ENCODE measurements at regions not wholly inside any gene's neighbourhood (a gene's known extent, or its start where the extent isn't known, plus 50 kb on each side); places are given as distances from the start of the nearest gene placed in this dataset.

GRCh38 chr5:5983261-5983980 lies 394.9 kb downstream of the MED10 start:
- no peak for DNase-seq

DNA sequence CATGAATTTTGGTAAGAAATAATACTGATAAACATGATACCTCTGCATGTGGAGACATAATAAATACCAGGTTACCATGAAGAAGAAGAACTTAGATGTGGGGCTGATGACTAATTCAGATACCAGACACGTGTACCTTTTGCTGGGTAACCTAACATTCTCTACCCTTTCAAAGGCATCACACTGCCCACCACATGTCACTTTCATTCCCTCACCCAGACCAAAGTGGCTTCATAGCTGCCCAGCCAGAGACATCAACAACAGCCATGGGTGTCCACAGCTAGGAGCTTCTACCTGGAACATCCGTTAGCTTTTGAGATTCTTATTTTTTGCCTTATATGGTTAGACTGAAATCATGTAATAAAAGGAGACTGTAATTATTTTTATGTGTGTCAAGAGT lies 396.8 kb downstream of the MED10 start:
- DNase-seq: no peak

DNA sequence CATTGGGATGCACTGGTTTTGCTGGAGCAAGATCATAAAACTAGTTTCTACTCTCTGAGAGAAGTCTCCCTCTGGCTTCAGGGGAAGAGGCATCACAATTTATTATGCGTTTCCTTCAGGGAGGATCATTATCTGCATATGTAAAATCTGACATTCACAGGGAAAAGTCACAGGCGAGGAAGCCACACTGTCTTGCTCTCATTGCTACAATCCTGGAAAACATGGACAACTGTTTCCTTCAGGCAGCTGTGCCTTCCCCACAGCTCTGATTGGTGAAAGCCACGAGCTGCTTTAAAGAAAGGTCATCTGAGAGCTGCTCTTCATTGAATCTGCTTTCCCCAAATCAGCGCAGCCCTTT lies 397.8 kb downstream of the MED10 start:
- DNase-seq: no peak

DNA sequence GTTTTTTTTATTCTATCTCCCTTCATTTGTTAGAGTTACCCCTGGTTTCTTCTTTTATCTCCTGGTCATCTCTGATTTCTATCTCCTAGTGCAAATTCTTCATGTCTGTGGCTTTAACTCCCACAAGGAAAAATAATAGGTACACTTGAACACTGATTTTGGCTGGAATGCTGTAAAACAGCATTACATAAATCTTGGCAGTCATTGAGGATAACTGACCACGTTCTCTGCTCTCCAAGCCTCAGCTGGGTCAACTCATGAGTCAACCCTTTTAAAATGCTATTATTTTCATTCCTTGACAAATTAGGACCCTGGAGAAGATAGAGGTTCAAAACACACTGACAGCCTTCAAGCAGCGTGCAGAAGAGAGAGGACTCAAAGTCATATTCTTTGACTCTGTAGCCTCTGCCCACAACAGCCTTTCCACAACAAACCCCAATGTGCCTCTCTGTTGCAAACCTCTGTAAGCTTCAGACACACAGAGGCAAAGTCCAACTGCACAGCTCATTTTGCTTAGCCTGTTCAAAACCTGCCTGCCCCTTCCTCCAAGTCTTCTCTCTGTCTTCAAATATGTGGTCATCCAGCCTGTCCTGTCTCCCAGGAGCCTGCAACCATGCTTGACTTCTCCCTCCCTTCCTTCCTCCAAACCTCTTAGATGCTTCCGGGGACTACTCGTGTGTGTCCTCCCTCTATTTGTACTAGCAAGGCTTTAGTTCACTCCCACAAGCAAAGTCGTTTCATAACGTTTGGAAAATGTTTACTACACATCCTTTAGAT lies 398.4 kb downstream of the MED10 start:
- DNase-seq: no peak

DNA sequence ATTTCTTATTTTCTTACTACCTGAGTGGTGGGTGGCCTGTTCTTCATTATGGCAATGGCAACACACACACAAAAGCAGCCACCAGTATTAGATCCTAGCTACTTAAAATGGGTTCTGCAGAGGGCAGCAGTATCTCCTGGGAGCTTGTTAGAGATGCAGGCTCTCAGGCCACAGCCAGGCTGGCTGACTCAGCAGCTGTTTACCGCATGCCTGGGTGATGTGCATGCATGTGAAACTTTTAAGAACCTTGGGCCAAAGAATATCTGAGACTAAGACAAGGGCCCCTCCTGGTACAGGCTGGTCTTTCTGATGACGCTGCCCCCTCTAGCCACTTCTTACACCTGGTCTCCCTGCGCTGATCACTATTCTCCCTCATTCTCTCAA lies 399.0 kb downstream of the MED10 start:
- DNase-seq: no peak

DNA sequence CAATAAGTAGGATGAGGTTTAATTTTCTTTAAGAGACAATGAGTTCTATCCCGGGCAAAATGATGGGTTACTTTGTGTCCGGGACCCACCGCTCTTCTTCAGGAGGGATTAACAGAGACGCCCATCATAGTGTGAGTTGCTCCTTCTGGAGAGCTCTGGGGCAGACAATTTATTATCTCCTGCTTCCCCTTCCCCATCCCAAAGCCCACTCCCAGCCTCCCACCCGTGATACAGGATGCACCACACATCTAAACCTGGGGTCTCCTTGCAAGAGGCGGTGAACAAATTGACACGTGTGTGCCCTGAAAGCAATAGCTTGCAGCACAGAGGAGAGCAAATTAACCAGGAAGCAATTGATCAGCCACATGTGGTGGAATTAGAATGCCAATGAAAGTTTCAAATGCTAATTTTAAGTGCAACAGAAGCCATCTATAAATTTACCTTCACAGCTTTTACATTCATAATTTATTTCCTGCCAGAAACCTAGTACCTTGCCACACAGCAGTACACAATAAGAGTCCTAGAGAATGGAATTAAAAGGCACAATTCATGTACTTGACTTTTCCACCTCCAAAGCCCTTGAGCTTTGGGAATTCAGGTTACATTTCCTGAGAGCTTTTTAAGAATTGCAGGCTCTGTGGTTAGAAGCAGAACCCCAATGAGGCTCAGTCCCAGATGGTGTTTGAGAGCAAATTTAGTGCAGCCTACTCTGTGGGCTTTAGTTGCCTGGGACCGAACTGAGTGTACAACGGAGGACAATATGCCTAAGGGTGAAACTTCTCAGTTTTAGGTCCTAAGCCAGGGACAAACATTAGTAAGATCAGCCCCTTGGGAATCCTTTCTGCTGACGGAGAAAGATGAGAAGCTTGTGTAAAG lies 399.6 kb downstream of the MED10 start:
- no peak for DNase-seq

GRCh38 chr5:5971203-5971602 lies 407.1 kb downstream of the MED10 start:
- DNase-seq: no peak

DNA sequence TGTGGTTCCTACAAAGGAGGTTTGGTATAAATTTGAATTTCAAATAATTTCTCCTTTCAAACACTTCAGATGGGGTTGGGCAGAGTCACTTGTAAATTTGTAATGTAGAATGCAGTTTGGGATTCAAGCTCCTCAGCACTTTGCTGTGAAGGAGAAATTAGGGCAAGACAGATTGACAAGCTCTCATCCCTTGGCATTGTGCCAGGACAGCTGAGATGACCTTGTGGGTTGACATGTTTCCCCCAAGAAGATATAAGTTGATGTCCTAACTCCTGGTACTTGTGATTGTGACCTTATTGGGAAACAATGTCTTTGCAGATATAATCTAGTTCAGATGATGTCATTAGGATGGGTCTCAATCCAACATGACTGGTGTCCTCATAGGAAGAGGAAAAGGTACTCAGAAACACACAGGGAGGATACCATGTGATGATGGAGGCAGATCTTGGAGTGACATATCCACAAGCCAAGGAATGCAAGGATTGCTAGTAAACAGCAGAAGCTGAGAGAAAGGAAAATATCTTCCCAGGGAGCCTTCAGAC lies 408.3 kb downstream of the MED10 start:
- DNase-seq: no peak

DNA sequence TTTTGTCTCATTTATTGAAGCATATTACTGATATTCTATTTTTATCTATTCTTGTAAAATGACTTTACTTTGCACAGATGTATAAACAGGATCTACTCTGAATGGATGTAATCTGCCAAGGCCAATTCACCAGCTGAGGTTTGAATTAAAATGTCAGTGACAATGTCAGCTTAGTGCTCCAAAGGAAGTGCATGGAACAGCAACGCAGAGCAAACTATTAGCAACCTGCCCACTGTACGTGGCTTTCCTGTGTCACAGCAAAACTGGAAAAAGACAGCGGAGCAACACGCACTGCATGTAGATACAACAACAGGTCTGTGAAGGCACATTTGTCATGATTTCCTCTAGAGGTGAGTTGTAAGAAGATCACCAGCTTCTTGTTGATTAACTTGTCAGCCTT lies 409.4 kb downstream of the MED10 start:
- DNase-seq: no peak

GRCh38 chr5:5967944-5968343 lies 410.4 kb downstream of the MED10 start:
- DNase-seq: no peak

- DNase-seq: no peak
Observed at GRCh38 chr5:5967373-5967772, 411.0 kb downstream of the MED10 start.

- DNase-seq: no peak
Observed at GRCh38 chr5:5965132-5965531, 413.2 kb downstream of the MED10 start.

DNA sequence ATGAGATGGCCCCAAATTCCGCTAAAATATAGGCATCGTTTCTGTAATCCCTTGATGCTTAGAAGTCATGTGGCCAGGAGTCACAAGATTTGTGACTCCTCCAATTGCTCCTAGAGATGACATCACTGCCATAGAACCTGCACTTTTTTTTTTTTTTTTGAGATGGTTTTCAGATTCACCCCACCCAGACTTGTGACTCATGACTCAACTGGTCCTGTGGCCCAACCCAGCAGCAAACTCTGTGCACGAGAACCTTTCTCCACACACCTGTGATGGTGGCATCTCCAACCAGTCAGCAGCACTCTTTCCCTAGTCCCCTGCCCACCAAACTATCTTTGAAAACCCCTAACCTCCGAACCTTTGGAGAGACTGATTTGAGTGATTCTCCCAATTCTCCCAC lies 414.0 kb downstream of the MED10 start:
- DNase-seq: no peak

DNA sequence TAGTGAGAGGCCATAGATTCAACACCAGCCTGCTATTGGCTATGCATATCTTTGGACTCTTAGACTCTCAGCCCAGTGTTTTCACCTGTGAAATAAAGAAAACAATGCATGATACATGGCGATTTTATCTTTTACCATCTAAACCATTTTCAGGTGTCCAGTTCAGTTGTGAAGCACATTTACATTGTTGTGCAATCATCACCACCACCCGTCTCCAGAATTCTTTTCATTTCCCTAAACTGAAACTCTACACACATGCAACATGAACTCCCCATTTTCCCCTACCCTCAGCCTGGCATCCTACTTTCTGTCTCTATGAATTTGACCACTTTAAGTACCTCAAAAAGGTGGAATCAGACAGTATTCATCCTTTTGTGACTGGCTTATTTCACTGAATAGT lies 420.6 kb downstream of the MED10 start:
- DNase-seq: no peak

DNA sequence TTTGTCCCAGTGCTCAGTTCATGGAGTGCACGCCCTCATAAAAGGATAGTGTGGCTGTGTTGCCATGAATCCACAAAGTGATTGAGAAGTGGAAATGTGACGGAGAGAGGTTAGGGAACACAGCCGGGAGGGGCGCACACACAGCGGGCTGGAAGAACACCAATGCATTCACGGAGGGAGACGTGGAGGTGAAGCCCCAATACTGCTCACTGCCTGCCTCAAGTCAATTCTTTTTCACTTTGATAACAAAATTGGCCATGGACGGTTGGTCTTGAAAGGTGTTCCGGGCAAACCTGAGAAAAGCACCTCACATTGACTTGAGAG lies 424.1 kb downstream of the MED10 start:
- no peak for DNase-seq

- no peak for DNase-seq
Observed at GRCh38 chr5:5953584-5954274, 424.6 kb downstream of the MED10 start.

DNA sequence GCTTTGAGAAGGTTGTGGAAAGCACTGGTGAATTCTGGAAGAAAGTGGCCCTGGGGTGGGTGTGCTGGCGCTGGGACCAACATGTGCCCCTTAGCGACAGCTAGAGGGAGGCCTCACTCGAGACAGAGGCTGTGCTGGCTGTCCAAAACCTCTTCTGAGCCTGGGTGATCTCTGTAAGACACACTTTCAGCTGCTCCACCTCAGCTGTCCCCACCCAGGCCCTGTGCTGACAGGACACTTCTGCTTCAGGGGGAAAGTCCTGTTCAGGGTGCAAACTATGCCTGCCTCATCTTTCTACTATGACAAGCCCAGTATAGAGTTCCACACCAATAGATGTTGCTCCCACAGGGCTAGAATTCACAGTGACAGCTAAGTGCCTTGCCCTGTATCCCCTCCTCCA lies 426.4 kb downstream of the MED10 start:
- no peak for DNase-seq

- DNase-seq: no peak
Observed at GRCh38 chr5:5950658-5951057, 427.7 kb downstream of the MED10 start.

- no peak for DNase-seq
Observed at GRCh38 chr5:5941486-5941885, 436.9 kb downstream of the MED10 start.

- DNase-seq: no peak
Observed at GRCh38 chr5:5939759-5940370, 438.5 kb downstream of the MED10 start.

DNA sequence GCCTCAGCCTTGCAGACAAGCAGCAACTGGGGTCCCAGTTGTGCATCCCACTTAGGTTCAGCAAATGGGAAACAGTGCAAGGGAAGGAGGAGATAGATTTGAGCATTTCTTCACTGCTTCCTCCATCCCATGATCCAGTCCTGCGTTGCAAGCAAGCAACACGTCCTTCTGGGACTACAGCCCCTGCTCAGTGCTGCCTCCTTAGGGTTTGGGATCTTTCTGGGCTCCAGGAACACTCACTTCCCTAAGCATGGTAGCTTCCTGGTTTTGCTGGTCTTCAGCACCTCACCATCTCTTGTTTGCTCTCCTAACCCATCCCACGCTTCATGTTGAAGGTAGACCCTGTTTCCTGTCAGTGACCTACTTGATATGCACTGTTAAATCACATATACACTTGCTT lies 444.7 kb downstream of the MED10 start:
- DNase-seq: no peak

DNA sequence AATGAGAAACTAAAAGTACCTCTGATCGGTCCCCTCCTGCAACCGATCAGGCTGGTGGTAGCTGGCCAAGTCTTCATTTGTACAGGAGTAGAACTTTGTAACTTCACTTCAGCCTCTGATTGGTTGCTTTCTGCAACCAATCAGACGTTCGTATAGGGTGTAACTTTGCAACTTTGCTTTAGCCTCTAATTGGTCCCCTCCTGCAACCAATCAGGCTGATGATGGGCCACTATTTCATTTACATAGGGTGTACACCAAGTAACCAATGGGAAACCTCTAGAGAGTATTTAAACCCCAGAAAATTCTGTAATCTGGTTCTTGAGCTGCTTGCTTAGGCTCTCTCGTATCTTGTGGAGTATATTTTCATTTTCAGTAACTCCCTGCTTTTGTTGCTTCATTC lies 445.5 kb downstream of the MED10 start:
- no peak for DNase-seq

GRCh38 chr5:5930561-5930960 lies 447.8 kb downstream of the MED10 start:
- no peak for DNase-seq

Measured in NCI-H1694 treated with DMSO at 0.1 percent for 48 hours (cell line).